Neuronal stem cell (in vitro differentiated cells): ENCODE measurements at regions not wholly inside any gene's neighbourhood (a gene's known extent, or its start where the extent isn't known, plus 50 kb on each side); places are given as distances from the start of the nearest gene placed in this dataset.

Experiments
- DNase-seq: peaks from one replicate; pipeline ENCODE4 v3.0.0-alpha.2; 2013; ENCODE audit warnings: low spot score
- H2AFZ ChIP-seq: one replicate; pipeline ENCODE4 v1.6.1; 2013; ENCODE audit warnings: mild to moderate bottlenecking, low read length, inconsistent platforms
- H2AK5ac ChIP-seq: 2 replicates; pipeline ENCODE4 v1.6.1; 2013; ENCODE audit warnings: low read depth, mild to moderate bottlenecking, inconsistent platforms, low read length, moderate library complexity, mixed read lengths
- H2BK120ac ChIP-seq: 2 replicates; pipeline ENCODE4 v1.6.1; 2013; ENCODE audit warnings: low read depth, mild to moderate bottlenecking, inconsistent platforms, low read length, moderate library complexity, mixed read lengths
- H2BK12ac ChIP-seq: one replicate; pipeline ENCODE4 v1.6.1; 2013; ENCODE audit warnings: low read length, inconsistent platforms
- H2BK15ac ChIP-seq: 2 replicates; pipeline ENCODE4 v1.6.1; 2013; ENCODE audit warnings: mild to moderate bottlenecking, low read length, inconsistent platforms, mixed read lengths
- H2BK5ac ChIP-seq: one replicate; pipeline ENCODE4 v1.6.1; 2013; ENCODE audit warnings: inconsistent platforms, mild to moderate bottlenecking, low read length, moderate library complexity
- H3K14ac ChIP-seq: one replicate; pipeline ENCODE4 v1.6.1; 2013; ENCODE audit warnings: low read length, inconsistent platforms
- H3K18ac ChIP-seq: 2 replicates; pipeline ENCODE4 v1.6.1; 2013; ENCODE audit warnings: low read length, inconsistent platforms
- H3K23ac ChIP-seq: 2 replicates; pipeline ENCODE4 v1.6.1; 2013; ENCODE audit warnings: low read depth, mild to moderate bottlenecking, mixed read lengths, low read length, inconsistent platforms; ENCODE audit not compliant: poor library complexity
- H3K27ac ChIP-seq: replicated peaks from 3 replicates; pipeline ENCODE4 v1.5.1; 2013; ENCODE audit warnings: low read length, inconsistent platforms
- H3K27me3 ChIP-seq, 3 experiments: 2 replicates each; pipeline ENCODE4 v1.6.1; 2013; ENCODE audit warnings: low read length in 3 of 3, mild to moderate bottlenecking in 2 of 3, inconsistent platforms in 1 of 3, low read depth in 1 of 3, mixed read lengths in 1 of 3, moderate library complexity in 1 of 3; ENCODE audit not compliant: control insufficient read depth in 3 of 3, insufficient read depth in 3 of 3
- H3K36me3 ChIP-seq, 2 donors: replicated peaks in 1 of 2; 2 replicates each; pipeline ENCODE4 v1.6.1; 2013; ENCODE audit warnings: low read length in 2 of 2; ENCODE audit not compliant: control insufficient read depth in 2 of 2, insufficient read depth in 2 of 2
- H3K4ac ChIP-seq: 2 replicates; pipeline ENCODE4 v1.6.1; 2013; ENCODE audit warnings: inconsistent platforms, mild to moderate bottlenecking, low read length, moderate library complexity
- H3K4me1 ChIP-seq, 2 donors: 1 replicate in 1 of 2; 2 replicates in 1 of 2; pipeline ENCODE4 v1.6.1; 2013; ENCODE audit warnings: low read length in 2 of 2, low read depth in 1 of 2; ENCODE audit not compliant: control insufficient read depth in 2 of 2, insufficient read depth in 1 of 2
- H3K4me2 ChIP-seq: one replicate; pipeline ENCODE4 v1.6.1; 2013; ENCODE audit warnings: mild to moderate bottlenecking, low read length, inconsistent platforms; ENCODE audit not compliant: insufficient read depth, poor library complexity, severe bottlenecking
- H3K4me3 ChIP-seq, 2 donors: 2 replicates each; pipeline ENCODE4 v1.5.1; 2013; ENCODE audit warnings: low read length in 2 of 2, mild to moderate bottlenecking in 2 of 2, inconsistent platforms in 1 of 2, moderate library complexity in 1 of 2
- H3K79me1 ChIP-seq: one replicate; pipeline ENCODE4 v1.6.1; 2013; ENCODE audit warnings: low read depth, mild to moderate bottlenecking, inconsistent platforms, low read length, moderate library complexity
- H3K9ac ChIP-seq: one replicate; pipeline ENCODE4 v1.6.1; 2013; ENCODE audit warnings: mild to moderate bottlenecking, low read depth, low read length, inconsistent platforms; ENCODE audit not compliant: poor library complexity
- H3K9me3 ChIP-seq, 2 donors: replicated peaks in 1 of 2; 2 replicates each; pipeline versions ENCODE3 to v1.6.1; 2013; ENCODE audit warnings: low read length in 2 of 2, mild to moderate bottlenecking in 2 of 2, inconsistent platforms in 1 of 2, low read depth in 1 of 2, mixed read lengths in 1 of 2, moderate library complexity in 1 of 2; ENCODE audit not compliant: control insufficient read depth in 2 of 2, insufficient read depth in 1 of 2
- H4K8ac ChIP-seq: one replicate; pipeline ENCODE4 v1.6.1; 2013; ENCODE audit warnings: low read depth, mild to moderate bottlenecking, inconsistent platforms, low read length, moderate library complexity
- H4K91ac ChIP-seq: one replicate; pipeline ENCODE4 v1.6.1; 2013; ENCODE audit warnings: low read length, low read depth, mild to moderate bottlenecking, inconsistent platforms; ENCODE audit not compliant: poor library complexity
- WGBS, 2 donors: extraction: QIAGEN DNeasy Blood & Tissue Kit; methylation state at CpG; one replicate each; pipeline ENCODE4 v1.1.7; 2013; ENCODE audit warnings: missing lambda C conversion rate in 2 of 2, mixed read lengths in 1 of 2; ENCODE audit not compliant: insufficient read length in 2 of 2, insufficient replicate concordance in 1 of 2; ENCODE audit errors: extremely low coverage in 2 of 2; 5-methylcytosine and 5-hydroxymethylcytosine counted together

DNA sequence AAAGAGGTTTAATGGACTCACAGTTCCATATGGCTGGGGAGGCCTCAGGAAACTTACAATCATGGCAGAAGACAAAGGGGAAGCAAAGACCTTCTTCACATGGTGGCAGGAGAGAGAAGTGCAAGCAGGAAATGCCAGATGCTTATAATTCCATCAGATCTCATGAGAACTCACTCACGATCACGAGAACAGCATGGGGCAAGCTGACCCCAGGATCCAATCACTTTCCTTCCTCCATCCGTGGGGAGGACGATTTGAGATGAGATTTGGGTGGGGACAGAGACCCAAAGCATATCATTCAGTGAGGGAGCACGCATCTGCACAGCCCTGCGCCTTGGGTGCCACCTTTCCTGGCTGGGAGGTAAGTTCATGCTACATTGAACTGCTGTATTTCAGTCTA, 234.1 kb upstream of the ATP10A start:
- Histone ChIP-seq H3K79me1 (no peaks in the 10 kb centered on the region), H3K18ac (no peak overlapping the region), H3K14ac (no peak overlapping the region), H2BK5ac (no peak overlapping the region), H3K4me3 (no peak overlapping the region), H3K4me1 (no peaks in the 10 kb centered on the region), H3K4ac (no peak overlapping the region), H3K27me3 (no peaks in the 10 kb centered on the region), H3K4me2 (no peak overlapping the region), H2BK120ac (no peak overlapping the region), H3K27ac (no peak overlapping the region), H4K91ac (no peak overlapping the region), H4K8ac (no peak overlapping the region), H3K23ac (no peak overlapping the region), H2BK15ac (no peak overlapping the region), H3K9me3 (peaks cover 0 to 2% of the 10 kb centered on the region in 2 donors), H3K36me3 (no peaks in the 10 kb centered on the region), H2BK12ac (no peak overlapping the region), H2AK5ac (no peak overlapping the region), H2AFZ (no peak overlapping the region), H3K9ac (no peak overlapping the region)
- WGBS, 2 donors = no CpG with 5 or more reads among the region's 6 CpGs
- no peak for DNase-seq

DNA sequence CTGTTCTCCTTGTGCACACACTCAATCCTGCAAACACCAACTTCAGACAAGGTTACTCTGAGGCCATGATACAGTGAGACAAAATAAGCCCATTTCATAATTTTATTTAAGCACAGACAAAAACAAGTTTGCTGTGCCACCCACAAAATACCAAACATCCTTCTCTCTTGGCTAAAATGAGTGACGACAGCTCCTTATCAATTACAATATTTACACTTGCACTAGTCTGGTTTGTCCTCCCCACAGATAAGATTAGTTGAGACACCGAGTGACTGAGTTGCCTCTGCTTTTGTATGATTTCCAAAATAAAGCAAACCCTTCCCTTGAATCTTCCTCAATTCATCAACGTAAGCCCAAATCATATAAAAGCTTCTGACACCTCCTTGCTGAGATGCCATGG, 233.5 kb upstream of the ATP10A start:
- Histone ChIP-seq H3K23ac (no peak overlapping the region), H3K4me3 (no peak overlapping the region), H3K79me1 (no peaks in the 10 kb centered on the region), H2AK5ac (no peak overlapping the region), H3K27me3 (no peaks in the 10 kb centered on the region), H2AFZ (no peak overlapping the region), H2BK120ac (no peak overlapping the region), H3K9ac (no peak overlapping the region), H3K4ac (no peak overlapping the region), H2BK12ac (no peak overlapping the region), H2BK15ac (no peak overlapping the region), H3K18ac (no peak overlapping the region), H4K91ac (no peak overlapping the region), H3K27ac (no peak overlapping the region), H3K36me3 (no peaks in the 10 kb centered on the region), H3K4me2 (no peak overlapping the region), H3K9me3 (peaks cover 0 to 2% of the 10 kb centered on the region in 2 donors), H3K14ac (no peak overlapping the region), H3K4me1 (no peaks in the 10 kb centered on the region), H4K8ac (no peak overlapping the region), H2BK5ac (no peak overlapping the region)
- no CpG with 5 or more reads among the region's 3 CpGs for WGBS, 2 donors
- no peak for DNase-seq

DNA sequence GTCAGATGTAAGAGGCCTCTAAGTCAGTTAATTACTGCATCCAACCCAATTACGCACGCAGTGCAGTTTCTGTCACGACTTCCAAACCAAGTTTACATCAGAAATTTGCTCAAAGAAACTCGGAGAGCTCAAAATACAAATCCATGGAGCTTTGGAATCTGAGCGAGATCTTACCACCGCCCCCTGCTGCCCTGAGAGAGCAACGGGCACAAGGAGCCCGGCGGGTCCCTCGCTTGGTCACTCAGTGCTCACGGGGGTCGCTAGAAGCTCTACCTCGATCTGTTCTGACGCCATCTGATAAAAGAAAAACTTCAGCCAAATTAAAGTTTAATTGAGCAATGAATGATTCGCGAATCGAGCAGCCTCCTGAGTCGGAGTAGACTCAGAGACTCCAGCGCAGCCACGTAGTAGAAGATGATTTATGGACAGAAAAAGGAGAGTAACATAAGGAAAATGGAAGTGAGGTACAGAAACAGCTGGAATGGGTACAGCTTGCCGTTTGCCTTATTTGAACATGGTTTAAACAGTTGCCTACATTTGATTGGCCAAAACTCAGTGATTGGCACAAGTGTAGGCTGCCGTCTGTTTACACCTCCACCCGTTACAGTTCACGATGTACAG, 232.7 kb upstream of the ATP10A start:
- Histone ChIP-seq H3K4ac (no peak overlapping the region), H2BK12ac (no peak overlapping the region), H3K79me1 (no peaks in the 10 kb centered on the region), H3K9ac (no peak overlapping the region), H3K14ac (no peak overlapping the region), H3K18ac (no peak overlapping the region), H3K4me2 (no peak overlapping the region), H4K91ac (no peak overlapping the region), H3K27me3 (no peaks in the 10 kb centered on the region), H3K9me3 (peaks cover 0 to 2% of the 10 kb centered on the region in 2 donors), H2AK5ac (no peak overlapping the region), H3K27ac (no peak overlapping the region), H2AFZ (no peak overlapping the region), H3K4me3 (no peak overlapping the region), H2BK5ac (no peak overlapping the region), H4K8ac (no peak overlapping the region), H3K4me1 (no peaks in the 10 kb centered on the region), H3K23ac (no peak overlapping the region), H2BK15ac (no peak overlapping the region), H2BK120ac (no peak overlapping the region), H3K36me3 (no peaks in the 10 kb centered on the region)
- no CpG with 5 or more reads among the region's 24 CpGs for WGBS, 2 donors
- no peak for DNase-seq

DNA sequence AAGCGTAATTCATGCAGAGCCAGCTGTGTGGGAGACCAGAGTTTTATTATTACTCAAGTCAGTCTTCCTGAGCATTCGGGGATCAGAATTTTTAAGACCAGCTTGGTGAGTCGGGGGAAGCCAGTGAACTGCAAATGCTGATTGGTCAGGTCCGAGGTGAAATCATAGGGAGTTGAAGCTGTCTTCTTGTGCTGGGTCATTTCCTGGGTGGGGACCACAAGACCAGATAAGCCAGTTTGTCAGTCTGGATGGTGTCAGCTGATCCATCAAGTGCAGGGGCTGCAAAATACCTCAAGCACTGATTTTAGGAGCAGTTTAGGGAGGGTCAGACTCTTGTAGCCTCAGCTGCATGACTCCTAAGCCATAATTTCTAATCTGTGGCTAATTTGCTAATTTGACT, 228.1 kb upstream of the ATP10A start:
- Histone ChIP-seq H3K18ac (no peak overlapping the region), H3K9ac (no peak overlapping the region), H3K4ac (no peak overlapping the region), H2AK5ac (no peak overlapping the region), H3K4me1 (peaks cover 0 to 2% of the 10 kb centered on the region in 2 donors), H2BK15ac (no peak overlapping the region), H3K27ac (no peak overlapping the region), H3K23ac (no peak overlapping the region), H3K27me3 (no peaks in the 10 kb centered on the region), H3K4me3 (no peak overlapping the region), H3K14ac (no peak overlapping the region), H2BK120ac (no peak overlapping the region), H3K79me1 (no peaks in the 10 kb centered on the region), H2BK5ac (no peak overlapping the region), H2BK12ac (no peak overlapping the region), H3K36me3 (no peaks in the 10 kb centered on the region), H2AFZ (no peak overlapping the region), H3K9me3 (no peaks in the 10 kb centered on the region), H4K8ac (no peak overlapping the region), H3K4me2 (no peak overlapping the region), H4K91ac (no peak overlapping the region)
- DNase-seq = no peak
- no CpG with 5 or more reads among the region's 4 CpGs for WGBS, 2 donors
